Fibroblast of lung (primary cell): ENCODE measurements at regions not wholly inside any gene's neighbourhood (a gene's known extent, or its start where the extent isn't known, plus 50 kb on each side); places are given as distances from the start of the nearest gene placed in this dataset.

ENCODE experiments used
- CTCF ChIP-seq, 2 donors: IDR thresholded peaks in 1 of 2; conservative IDR thresholded peaks in 1 of 2; 1 replicate in 1 of 2; 2 replicates in 1 of 2; pipeline ENCODE4 v1.5.1; 2011 to 2012; ENCODE audit warnings: low read length in 2 of 2, control low read depth in 1 of 2, inconsistent platforms in 1 of 2, low read depth in 1 of 2, mild to moderate bottlenecking in 1 of 2
- EZH2 ChIP-seq: IDR thresholded peaks from 2 replicates; pipeline ENCODE4 v1.5.1; 2012; ENCODE audit warnings: low read length, control low read depth, mild to moderate bottlenecking; ENCODE audit errors: missing control alignments

DNA sequence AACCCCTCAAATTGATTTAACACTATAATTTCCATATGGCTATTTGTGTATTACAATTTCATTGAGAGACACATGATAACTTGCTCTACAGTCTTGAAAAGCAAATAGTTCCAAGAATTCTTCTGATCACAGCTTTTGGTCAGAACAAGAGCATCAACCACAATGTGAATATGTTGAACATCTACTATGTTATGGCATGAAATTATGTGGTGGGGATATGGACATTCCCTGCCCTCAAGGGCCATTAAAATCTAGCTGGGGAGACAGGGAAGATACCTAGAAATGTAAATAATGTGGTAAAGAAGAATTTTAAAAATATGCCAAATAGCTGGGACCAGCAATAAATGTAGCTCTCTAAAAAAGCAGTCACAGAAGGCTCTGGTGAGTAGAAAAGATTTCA, 262.2 kb downstream of the FZD1 start:
- TF ChIP-seq CTCF (conservative IDR thresholded peaks at IDR 0.05 in 1 of 2, IDR thresholded peaks at IDR 0.05 in 1 of 2; ENCODE audit: low read depth in 1 of 2, low read length in 2 of 2) (no peak), EZH2 (no peak)
